Endothelial cell (in vitro differentiated cells): ENCODE measurements at regions not wholly inside any gene's neighbourhood (a gene's known extent, or its start where the extent isn't known, plus 50 kb on each side); places are given as distances from the start of the nearest gene placed in this dataset.

Experiments
- DNase-seq: peaks from one replicate; pipeline ENCODE4 v3.0.0; 2021; ENCODE audit warnings: low spot score
- H3K27ac Mint-ChIP-seq: one replicate; pipeline ENCODE4 v1.8.0; 2021; ENCODE audit warnings: mixed read lengths, inconsistent platforms; ENCODE audit not compliant: unreplicated experiment
- H3K27me3 Mint-ChIP-seq: one replicate; pipeline ENCODE4 v1.8.0; 2021; ENCODE audit warnings: mild to moderate bottlenecking, moderate library complexity, mixed read lengths, inconsistent platforms; ENCODE audit not compliant: unreplicated experiment
- H3K36me3 Mint-ChIP-seq: one replicate; pipeline ENCODE4 v1.8.0; 2021; ENCODE audit warnings: mild to moderate bottlenecking, low read depth, mixed read lengths, inconsistent platforms; ENCODE audit not compliant: unreplicated experiment
- H3K4me1 Mint-ChIP-seq: one replicate; pipeline ENCODE4 v1.8.0; 2021; ENCODE audit warnings: mild to moderate bottlenecking, mixed read lengths, inconsistent platforms; ENCODE audit not compliant: unreplicated experiment
- H3K4me3 Mint-ChIP-seq: one replicate; pipeline ENCODE4 v1.8.0; 2021; ENCODE audit warnings: mild to moderate bottlenecking, mixed read lengths, inconsistent platforms; ENCODE audit not compliant: unreplicated experiment
- H3K9me3 Mint-ChIP-seq: one replicate; pipeline ENCODE4 v1.8.0; 2021; ENCODE audit warnings: mixed read lengths, inconsistent platforms; ENCODE audit not compliant: unreplicated experiment
- CTCF ChIP-seq: fragments of 200-600 bp; sonication (generic); IDR thresholded peaks from one replicate; pipeline ENCODE4 v1.5.0; 2021; ENCODE audit warnings: antibody characterized with exemption; ENCODE audit not compliant: unreplicated experiment

GRCh38 chr11:133776671-133777367 lies 68.5 kb downstream of the SPATA19 start:
- H3K9me3 Mint-ChIP-seq = no peaks in the 10 kb centered on the region
- H3K4me3 Mint-ChIP-seq = no peak overlapping the region
- H3K4me1 Mint-ChIP-seq = no peaks in the 10 kb centered on the region
- H3K27me3 Mint-ChIP-seq = peaks cover 2% of the 10 kb centered on the region
- TF ChIP-seq CTCF = no peak
- no peak overlapping the region for H3K27ac Mint-ChIP-seq
- no peak for DNase-seq
- H3K36me3 Mint-ChIP-seq = no peaks in the 10 kb centered on the region

- no peaks in the 10 kb centered on the region for H3K27me3 Mint-ChIP-seq
- H3K4me3 Mint-ChIP-seq = no peak overlapping the region
- H3K27ac Mint-ChIP-seq = no peak overlapping the region
- no peaks in the 10 kb centered on the region for H3K36me3 Mint-ChIP-seq
- no peak for DNase-seq
- no peaks in the 10 kb centered on the region for H3K9me3 Mint-ChIP-seq
- peaks cover 5% of the 10 kb centered on the region for H3K4me1 Mint-ChIP-seq
- TF ChIP-seq CTCF = no peak
Measured at GRCh38 chr11:133762538-133762937, 82.8 kb downstream of the SPATA19 start.

- no peak overlapping the region for H3K27ac Mint-ChIP-seq
- peaks cover 2% of the 10 kb centered on the region for H3K27me3 Mint-ChIP-seq
- peaks cover 2% of the 10 kb centered on the region for H3K4me1 Mint-ChIP-seq
- H3K9me3 Mint-ChIP-seq = no peaks in the 10 kb centered on the region
- no peak overlapping the region for H3K4me3 Mint-ChIP-seq
- no peaks in the 10 kb centered on the region for H3K36me3 Mint-ChIP-seq
- TF ChIP-seq CTCF = no peak
- no peak for DNase-seq
Measured at GRCh38 chr11:133753150-133753549, 92.2 kb downstream of the SPATA19 start.

GRCh38 chr11:133749841-133750240 lies 95.5 kb downstream of the SPATA19 start:
- H3K27me3 Mint-ChIP-seq = peaks cover 4% of the 10 kb centered on the region
- no peak overlapping the region for H3K27ac Mint-ChIP-seq
- H3K36me3 Mint-ChIP-seq = no peaks in the 10 kb centered on the region
- H3K4me1 Mint-ChIP-seq = peaks cover 13% of the 10 kb centered on the region
- H3K4me3 Mint-ChIP-seq = no peak overlapping the region
- H3K9me3 Mint-ChIP-seq = no peaks in the 10 kb centered on the region
- no peak for DNase-seq
- no peak for TF ChIP-seq CTCF

- H3K9me3 Mint-ChIP-seq = no peaks in the 10 kb centered on the region
- H3K4me1 Mint-ChIP-seq = peaks cover 11% of the 10 kb centered on the region
- no peak for TF ChIP-seq CTCF
- H3K4me3 Mint-ChIP-seq = no peak overlapping the region
- no peak for DNase-seq
- peaks cover 2% of the 10 kb centered on the region for H3K27me3 Mint-ChIP-seq
- H3K36me3 Mint-ChIP-seq = no peaks in the 10 kb centered on the region
- H3K27ac Mint-ChIP-seq = no peak overlapping the region
Measured at GRCh38 chr11:133747409-133747808, 97.9 kb downstream of the SPATA19 start.
